ENCODE measurements at regions not wholly inside any gene's neighbourhood (a gene's known extent, or its start where the extent isn't known, plus 50 kb on each side); places are given as distances from the start of the nearest gene placed in this dataset.
"Not testable (repeated sequence)": the region's sequence is repeated elsewhere in the genome, so short reads cannot be mapped to it uniquely, and the experiment has no call there.

GRCh38 chr10:64558094-64558835 lies 1037.1 kb downstream of the REEP3 start:
- no peak for DNase-seq (ENCODE audit: low read depth)
- H3K4me3 ChIP-seq (ENCODE audit: low read depth, low read length) = no peak overlapping the region
- TF ChIP-seq, protein P1, sequence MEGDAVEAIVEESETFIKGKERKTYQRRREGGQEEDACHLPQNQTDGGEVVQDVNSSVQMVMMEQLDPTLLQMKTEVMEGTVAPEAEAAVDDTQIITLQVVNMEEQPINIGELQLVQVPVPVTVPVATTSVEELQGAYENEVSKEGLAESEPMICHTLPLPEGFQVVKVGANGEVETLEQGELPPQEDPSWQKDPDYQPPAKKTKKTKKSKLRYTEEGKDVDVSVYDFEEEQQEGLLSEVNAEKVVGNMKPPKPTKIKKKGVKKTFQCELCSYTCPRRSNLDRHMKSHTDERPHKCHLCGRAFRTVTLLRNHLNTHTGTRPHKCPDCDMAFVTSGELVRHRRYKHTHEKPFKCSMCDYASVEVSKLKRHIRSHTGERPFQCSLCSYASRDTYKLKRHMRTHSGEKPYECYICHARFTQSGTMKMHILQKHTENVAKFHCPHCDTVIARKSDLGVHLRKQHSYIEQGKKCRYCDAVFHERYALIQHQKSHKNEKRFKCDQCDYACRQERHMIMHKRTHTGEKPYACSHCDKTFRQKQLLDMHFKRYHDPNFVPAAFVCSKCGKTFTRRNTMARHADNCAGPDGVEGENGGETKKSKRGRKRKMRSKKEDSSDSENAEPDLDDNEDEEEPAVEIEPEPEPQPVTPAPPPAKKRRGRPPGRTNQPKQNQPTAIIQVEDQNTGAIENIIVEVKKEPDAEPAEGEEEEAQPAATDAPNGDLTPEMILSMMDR (IDR thresholded peaks at IDR 0.05; ENCODE audit: insufficient read depth, low read depth, low read length, missing control alignments) = no peak

DNA sequence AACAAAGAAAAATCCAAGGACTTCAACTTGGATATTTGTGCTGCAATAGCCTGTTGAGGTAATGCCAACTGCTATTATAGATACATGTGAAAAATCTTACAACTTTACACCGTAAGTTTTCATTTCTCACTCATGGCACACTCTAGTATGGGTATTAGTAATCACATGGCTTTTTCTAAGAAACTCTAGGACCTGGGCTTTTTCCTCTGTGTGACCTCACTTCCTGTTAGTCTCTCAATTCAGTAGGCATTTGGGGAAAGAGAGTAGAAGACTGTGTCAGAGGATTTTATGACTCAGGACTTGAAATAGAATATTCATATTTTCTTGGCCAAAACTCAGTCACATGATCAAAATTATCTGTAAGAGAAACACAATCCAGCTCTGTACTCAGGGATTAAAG lies 1049.9 kb downstream of the REEP3 start:
- TF ChIP-seq, protein P1 (IDR thresholded peaks at IDR 0.05; ENCODE audit: insufficient read depth, low read depth, low read length, missing control alignments) = no peak
- H3K4me3 ChIP-seq (ENCODE audit: low read depth, low read length) = no peak overlapping the region
- no peak for DNase-seq (ENCODE audit: low read depth)

GRCh38 chr10:64573623-64574325 lies 1052.6 kb downstream of the REEP3 start:
- TF ChIP-seq, protein P1 (IDR thresholded peaks at IDR 0.05; ENCODE audit: insufficient read depth, low read depth, low read length, missing control alignments) = no peak
- no peak for DNase-seq (ENCODE audit: low read depth)
- H3K4me3 ChIP-seq (ENCODE audit: low read depth, low read length) = no peak overlapping the region

- TF ChIP-seq, protein P1 (IDR thresholded peaks at IDR 0.05; ENCODE audit: insufficient read depth, low read depth, low read length, missing control alignments) = no peak
- H3K4me3 ChIP-seq (ENCODE audit: low read depth, low read length) = no peak overlapping the region
- DNase-seq (ENCODE audit: low read depth) = no peak
These were observed 1053.2 kb downstream of the REEP3 start for GRCh38 chr10:64574371-64574770.

DNA sequence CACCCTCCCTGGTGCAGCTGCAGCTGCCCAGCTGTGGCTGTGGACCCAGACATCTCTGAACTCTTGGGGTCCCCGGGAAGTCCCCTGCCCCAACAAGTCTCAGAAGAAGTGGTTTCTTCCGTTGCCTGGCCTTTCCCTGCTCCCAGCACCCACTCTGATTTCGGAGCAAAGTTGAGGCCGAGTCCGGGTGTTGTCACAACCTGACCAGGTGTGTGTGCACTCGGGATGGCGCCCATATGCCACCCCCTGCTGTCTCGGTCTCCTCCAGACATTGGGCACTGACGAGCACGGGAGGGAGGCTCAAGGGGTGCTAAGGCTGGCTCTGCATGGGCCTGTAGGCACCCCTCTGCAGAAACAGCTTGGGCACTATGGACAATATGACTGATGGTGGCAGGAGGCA lies 1055.3 kb downstream of the REEP3 start:
- TF ChIP-seq, protein P1 (IDR thresholded peaks at IDR 0.05; ENCODE audit: insufficient read depth, low read depth, low read length, missing control alignments) = no peak
- H3K4me3 ChIP-seq (ENCODE audit: low read depth, low read length) = no peak overlapping the region
- DNase-seq (ENCODE audit: low read depth) = no peak

GRCh38 chr10:64578757-64579156 lies 1057.6 kb downstream of the REEP3 start:
- H3K4me3 ChIP-seq (ENCODE audit: low read depth, low read length) = not testable (repeated sequence)

DNA sequence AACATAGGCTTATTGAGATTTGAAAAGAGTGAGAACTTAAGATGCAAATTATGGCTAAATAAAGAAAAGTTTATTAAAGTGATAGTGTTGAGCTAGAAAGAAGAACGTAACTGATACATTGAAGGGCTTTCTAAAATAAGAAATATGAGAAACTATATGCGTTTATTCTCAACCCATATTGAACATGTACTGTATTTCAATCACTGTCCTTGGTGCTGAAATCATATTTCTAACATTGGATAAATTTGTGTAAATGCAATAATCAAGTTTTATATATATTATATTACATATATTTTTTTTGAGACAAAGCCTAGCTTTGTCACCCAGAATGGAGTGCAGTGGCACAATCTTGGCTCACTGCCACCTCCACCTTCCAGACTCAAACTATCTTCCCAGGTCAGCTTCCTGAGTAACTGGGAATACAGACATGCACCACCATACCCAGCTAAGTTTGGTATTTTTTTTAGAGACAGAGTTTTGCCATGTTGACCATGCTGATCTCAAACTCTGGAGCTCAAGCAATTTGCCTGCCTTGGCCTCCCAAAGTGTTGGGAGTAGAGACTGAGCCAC lies 1065.8 kb downstream of the REEP3 start:
- no peak for DNase-seq (ENCODE audit: low read depth)
- TF ChIP-seq, protein P1 (IDR thresholded peaks at IDR 0.05; ENCODE audit: insufficient read depth, low read depth, low read length, missing control alignments) = no peak
- no peak overlapping the region for H3K4me3 ChIP-seq (ENCODE audit: low read depth, low read length)

More at GRCh38 chr10:64578757-64579156, 1057.6 kb downstream of the REEP3 start:
- not testable (repeated sequence) for DNase-seq (ENCODE audit: low read depth)
